HCT116 (cell line): ENCODE measurements at regions not wholly inside any gene's neighbourhood (a gene's known extent, or its start where the extent isn't known, plus 50 kb on each side); places are given as distances from the start of the nearest gene placed in this dataset.

Source experiments
- ATAC-seq: fragments of 200-7000 bp; cut with Tn5 transposase; 2 replicates; pipeline ENCODE4 v1.9.1; 2020; ENCODE audit warnings: mild to moderate bottlenecking, moderate library complexity
- BruUV-seq: library from RNA; stranded (reverse); fragments of 400-500 nt; replicated peaks from 2 replicates; lab custom pipeline; 2021; lab: Mats Ljungman, UMichigan
- CTCF ChIA-PET: fragments of 300-600 bp; sonication (Branson Sonifier 250); formaldehyde crosslinking; loops from one replicate; lab custom pipeline; 2021; ENCODE audit warnings: antibody characterized with exemption; lab: Charles Lee
- POLR2A ChIA-PET: fragments of 300-600, 350-600 bp; sonication (Branson Sonifier 250); formaldehyde crosslinking; loops from one replicate; lab custom pipeline; 2021; ENCODE audit warnings: antibody characterized with exemption; lab: Charles Lee
- RAD21 ChIA-PET, 2 experiments: fragments of 300-600 bp; sonication (Branson Sonifier 250); formaldehyde crosslinking; loops; one replicate each; lab custom pipeline; 2023; ENCODE audit warnings: low total read pairs in 2 of 2; ENCODE audit not compliant: uncharacterized antibody in 2 of 2, unreplicated experiment in 2 of 2, low non-redundant PET in 1 of 2; lab: Charles Lee
- DNase-seq: peaks from one replicate; pipeline ENCODE4 v3.0.0-alpha.2; 2010; ENCODE audit warnings: low read depth, low spot score
- H2AFZ ChIP-seq: fragments of 200-600 bp; shearing (Covaris generic), sonication (generic); 2 replicates; pipeline ENCODE4 v1.6.1; 2017; ENCODE audit warnings: low read depth, mixed run types, mixed read lengths, antibody characterized with exemption, low read length; ENCODE audit not compliant: poor library complexity, severe bottlenecking
- H3K27ac ChIP-seq: 2 replicates; pipeline ENCODE4 v1.5.1; 2012; ENCODE audit warnings: low read depth, low read length
- H3K27me3 ChIP-seq: fragments of 200-600 bp; sonication (generic); 2 replicates; pipeline ENCODE4 v1.6.1; 2016; ENCODE audit warnings: mixed run types, low read length, mixed read lengths; ENCODE audit not compliant: insufficient read depth
- H3K36me3 ChIP-seq, 2 experiments: fragments of 200-500 bp in 1 of 2; fragments of 200-600 bp in 1 of 2; sonication (Bioruptor generic) in 1 of 2; sonication (generic) in 1 of 2; 2 replicates each; pipeline versions ENCODE4 v1.5.1 to v1.6.1; 2014 to 2016; ENCODE audit warnings: low read length in 2 of 2, inconsistent platforms in 1 of 2, mixed read lengths in 1 of 2, mixed run types in 1 of 2; ENCODE audit not compliant: insufficient read depth in 2 of 2, control insufficient read depth in 1 of 2
- H3K4me1 ChIP-seq, 2 experiments: fragments of 200-600 bp in 1 of 2; sonication (generic) in 1 of 2; 2 replicates each; pipeline versions ENCODE4 v1.5.1 to v1.6.1; 2012 to 2017; ENCODE audit warnings: low read length in 2 of 2, inconsistent platforms in 1 of 2, mild to moderate bottlenecking in 1 of 2, mixed read lengths in 1 of 2, mixed run types in 1 of 2, moderate library complexity in 1 of 2; ENCODE audit not compliant: insufficient read depth in 2 of 2, control insufficient read depth in 1 of 2
- H3K4me2 ChIP-seq: fragments of 200-600 bp; sonication (generic); 2 replicates; pipeline ENCODE4 v1.6.1; 2017; ENCODE audit warnings: mixed run types, low read length, mixed read lengths
- H3K4me3 ChIP-seq, 2 experiments: fragments of 200-600 bp in 1 of 2; sonication (generic) in 1 of 2; replicated peaks in 1 of 2; 2 replicates each; pipeline ENCODE4 v1.5.1; 2011 to 2016; ENCODE audit warnings: low read length in 2 of 2, control low read depth in 1 of 2, low read depth in 1 of 2, mild to moderate bottlenecking in 1 of 2, mixed read lengths in 1 of 2, mixed run types in 1 of 2
- H3K79me2 ChIP-seq: fragments of 200-600 bp; sonication (generic); 2 replicates; pipeline ENCODE4 v1.6.1; 2017; ENCODE audit warnings: mild to moderate bottlenecking, mixed run types, low read length, moderate library complexity, mixed read lengths; ENCODE audit not compliant: insufficient read depth
- H3K9ac ChIP-seq: fragments of 200-600 bp; sonication (generic); 2 replicates; pipeline ENCODE4 v1.6.1; 2016; ENCODE audit warnings: low read length, mixed read lengths
- H3K9me2 ChIP-seq: fragments of 200-600 bp; sonication (generic), shearing (Covaris generic); 2 replicates; pipeline ENCODE4 v1.6.1; 2017; ENCODE audit warnings: mixed run types, mild to moderate bottlenecking, moderate library complexity; ENCODE audit not compliant: insufficient read depth
- H3K9me3 ChIP-seq, 2 experiments: fragments of 200-500 bp in 1 of 2; fragments of 200-600 bp in 1 of 2; sonication (Bioruptor generic) in 1 of 2; sonication (generic) in 1 of 2; 2 replicates each; pipeline ENCODE4 v1.6.1; 2014 to 2017; ENCODE audit warnings: low read length in 2 of 2, mixed read lengths in 2 of 2, inconsistent platforms in 1 of 2, low read depth in 1 of 2, mild to moderate bottlenecking in 1 of 2, mixed run types in 1 of 2, moderate library complexity in 1 of 2; ENCODE audit not compliant: control insufficient read depth in 1 of 2, insufficient read depth in 1 of 2
- H4K20me1 ChIP-seq: fragments of 200-600 bp; sonication (generic), shearing (Covaris generic); 2 replicates; pipeline ENCODE4 v1.6.1; 2017; ENCODE audit warnings: mixed run types, mild to moderate bottlenecking, moderate library complexity; ENCODE audit not compliant: insufficient read depth
- ATF3 ChIP-seq: IDR thresholded peaks from 2 replicates; pipeline ENCODE4 v1.6.1; 2012
- CBX3 ChIP-seq: IDR thresholded peaks from 2 replicates; pipeline ENCODE4 v1.6.1; 2012; ENCODE audit warnings: low read depth
- CTCF ChIP-seq, 3 experiments: fragments of 200-600 bp in 1 of 3; sonication (generic) in 1 of 3; IDR thresholded peaks in 2 of 3; conservative IDR thresholded peaks in 1 of 3; 2 replicates each; pipeline ENCODE4 v1.5.1; 2012 to 2017; ENCODE audit warnings: low read depth in 2 of 3, low read length in 2 of 3, antibody characterized with exemption in 1 of 3, borderline replicate concordance in 1 of 3, control low read depth in 1 of 3, mild to moderate bottlenecking in 1 of 3, mixed read lengths in 1 of 3, mixed run types in 1 of 3, moderate library complexity in 1 of 3; ENCODE audit not compliant: insufficient read depth in 1 of 3
- EGR1 ChIP-seq: IDR thresholded peaks from 2 replicates; pipeline ENCODE4 v1.6.1; 2012; ENCODE audit warnings: low read depth
- ELF1 ChIP-seq: IDR thresholded peaks from 2 replicates; pipeline ENCODE4 v1.6.1; 2012; ENCODE audit warnings: low read depth, borderline replicate concordance
- EZH2 ChIP-seq: fragments of 200-600 bp; sonication (generic); IDR thresholded peaks from 2 replicates; pipeline ENCODE4 v1.6.1; 2017; ENCODE audit warnings: antibody characterized with exemption, mixed run types
- EZH2phosphoT487 ChIP-seq: fragments of 200-600 bp; IDR thresholded peaks from 2 replicates; pipeline ENCODE4 v1.6.1; 2018; ENCODE audit warnings: antibody characterized with exemption, borderline replicate concordance
- FOSL1 ChIP-seq: IDR thresholded peaks from 2 replicates; pipeline ENCODE4 v1.6.1; 2012; ENCODE audit warnings: low read depth
- JUND ChIP-seq: IDR thresholded peaks from 2 replicates; pipeline ENCODE4 v1.6.1; 2012
- MAX ChIP-seq: IDR thresholded peaks from 2 replicates; pipeline ENCODE4 v1.6.1; 2012
- POLR2A ChIP-seq: IDR thresholded peaks from 2 replicates; pipeline ENCODE4 v1.7.0; 2011; ENCODE audit warnings: borderline replicate concordance; ENCODE audit not compliant: insufficient read depth, insufficient read length; ENCODE audit errors: extremely low read depth
- POLR2AphosphoS5 ChIP-seq: IDR thresholded peaks from 2 replicates; pipeline ENCODE4 v1.6.1; 2011; ENCODE audit warnings: mild to moderate bottlenecking, low read depth, low read length, moderate library complexity
- RAD21 ChIP-seq: IDR thresholded peaks from 2 replicates; pipeline ENCODE4 v1.6.1; 2012; ENCODE audit warnings: low read depth, mild to moderate bottlenecking
- REST ChIP-seq: IDR thresholded peaks from 2 replicates; pipeline ENCODE4 v1.6.1; 2012; ENCODE audit warnings: low read depth
- SIN3A ChIP-seq: IDR thresholded peaks from 2 replicates; pipeline ENCODE4 v1.6.1; 2012; ENCODE audit warnings: low read depth
- SP1 ChIP-seq: IDR thresholded peaks from 2 replicates; pipeline ENCODE4 v1.6.1; 2012; ENCODE audit warnings: low read depth
- YY1 ChIP-seq: IDR thresholded peaks from 2 replicates; pipeline ENCODE4 v1.6.1; 2011; ENCODE audit warnings: low read length, low read depth, moderate library complexity, mild to moderate bottlenecking; ENCODE audit not compliant: insufficient replicate concordance; ENCODE audit errors: extremely low read depth
- ZFX ChIP-seq: fragments of 450-650 bp; IDR thresholded peaks from 2 replicates; pipeline ENCODE4 v1.6.1; 2017
- intact Hi-C: fragments of 100-400 bp; cut with micrococcal nuclease; formaldehyde crosslinking; loops from 2 replicates; pipeline ENCODE4 v1.10.0; 2022

- Histone ChIP-seq H3K36me3 (no peaks in the 10 kb centered on the region), H2AFZ (no peak overlapping the region), H3K4me3 (no peak overlapping the region), H3K9ac (no peak overlapping the region), H3K9me2 (no peaks in the 10 kb centered on the region), H3K27ac (no peak overlapping the region), H3K79me2 (no peaks in the 10 kb centered on the region), H3K27me3 (peaks cover 40% of the 10 kb centered on the region; the same call in 1 of the 2 replicates), H3K4me2 (no peak overlapping the region), H3K4me1 (no peaks in the 10 kb centered on the region), H3K9me3 (no peaks in the 10 kb centered on the region), H4K20me1 (no peaks in the 10 kb centered on the region)
- intact Hi-C loops = no loop called here
- no TSS peak for BruUV-seq
- POLR2A ChIA-PET = no interaction called here
- RAD21 ChIA-PET = no interaction called here
- TF ChIP-seq EZH2phosphoT487 (no peak), CTCF (IDR thresholded peaks at IDR 0.05 in 2 of 3, conservative IDR thresholded peaks at IDR 0.05 in 1 of 3; ENCODE audit: borderline replicate concordance in 1 of 3, insufficient read depth in 1 of 3, low read depth in 2 of 3, low read length in 2 of 3) (peak; percentile 25 to 75 (median 70); a peak in 5 of 6 replicates), EGR1 (no peak), SIN3A (no peak), REST (no peak), ATF3 (no peak), FOSL1 (no peak), YY1 (no peak), RAD21 (peak; percentile 47), POLR2A (no peak), SP1 (no peak), ZFX (no peak), POLR2AphosphoS5 (no peak), ELF1 (no peak), EZH2 (no peak), JUND (no peak), CBX3 (no peak), MAX (no peak)
- ATAC-seq (peak; percentile 98), DNase-seq (peak; percentile 36)
- CTCF ChIA-PET = interaction anchor here (0.6 to 1.1 kb wide), 4 partner anchors 16 to 730 kb away, joined by 3 to 5 read pairs (median 4); no protein-coding TSS in a partner anchor
These were observed 53.3 kb upstream of the PTPN5 start for GRCh38 chr11:18844753-18845367.
